HL-60 (cell line): ENCODE measurements at regions not wholly inside any gene's neighbourhood (a gene's known extent, or its start where the extent isn't known, plus 50 kb on each side); places are given as distances from the start of the nearest gene placed in this dataset.

ENCODE experiments used
- CTCF ChIP-seq: IDR thresholded peaks from one replicate; pipeline ENCODE4 v1.5.1; 2011; ENCODE audit warnings: low read length, control low read depth, inconsistent platforms; ENCODE audit not compliant: insufficient read depth
- POLR2AphosphoS5 ChIP-seq: IDR thresholded peaks from 2 replicates; pipeline ENCODE4 v1.6.1; 2012; ENCODE audit warnings: low read depth
- SPI1 ChIP-seq: IDR thresholded peaks from 2 replicates; pipeline ENCODE4 v1.6.1; 2012; ENCODE audit warnings: low read depth, mild to moderate bottlenecking, borderline replicate concordance
- TF ChIP-seq, protein P1 (sequence below): IDR thresholded peaks from 2 replicates; pipeline ENCODE4 v1.6.1; 2012; ENCODE audit warnings: low read depth; ENCODE audit not compliant: insufficient replicate concordance

GRCh38 chr3:188055388-188055787 lies 98.6 kb upstream of the LPP start:
- TF ChIP-seq CTCF (no peak), POLR2AphosphoS5 (no peak), SPI1 (no peak)
- TF ChIP-seq, protein P1, sequence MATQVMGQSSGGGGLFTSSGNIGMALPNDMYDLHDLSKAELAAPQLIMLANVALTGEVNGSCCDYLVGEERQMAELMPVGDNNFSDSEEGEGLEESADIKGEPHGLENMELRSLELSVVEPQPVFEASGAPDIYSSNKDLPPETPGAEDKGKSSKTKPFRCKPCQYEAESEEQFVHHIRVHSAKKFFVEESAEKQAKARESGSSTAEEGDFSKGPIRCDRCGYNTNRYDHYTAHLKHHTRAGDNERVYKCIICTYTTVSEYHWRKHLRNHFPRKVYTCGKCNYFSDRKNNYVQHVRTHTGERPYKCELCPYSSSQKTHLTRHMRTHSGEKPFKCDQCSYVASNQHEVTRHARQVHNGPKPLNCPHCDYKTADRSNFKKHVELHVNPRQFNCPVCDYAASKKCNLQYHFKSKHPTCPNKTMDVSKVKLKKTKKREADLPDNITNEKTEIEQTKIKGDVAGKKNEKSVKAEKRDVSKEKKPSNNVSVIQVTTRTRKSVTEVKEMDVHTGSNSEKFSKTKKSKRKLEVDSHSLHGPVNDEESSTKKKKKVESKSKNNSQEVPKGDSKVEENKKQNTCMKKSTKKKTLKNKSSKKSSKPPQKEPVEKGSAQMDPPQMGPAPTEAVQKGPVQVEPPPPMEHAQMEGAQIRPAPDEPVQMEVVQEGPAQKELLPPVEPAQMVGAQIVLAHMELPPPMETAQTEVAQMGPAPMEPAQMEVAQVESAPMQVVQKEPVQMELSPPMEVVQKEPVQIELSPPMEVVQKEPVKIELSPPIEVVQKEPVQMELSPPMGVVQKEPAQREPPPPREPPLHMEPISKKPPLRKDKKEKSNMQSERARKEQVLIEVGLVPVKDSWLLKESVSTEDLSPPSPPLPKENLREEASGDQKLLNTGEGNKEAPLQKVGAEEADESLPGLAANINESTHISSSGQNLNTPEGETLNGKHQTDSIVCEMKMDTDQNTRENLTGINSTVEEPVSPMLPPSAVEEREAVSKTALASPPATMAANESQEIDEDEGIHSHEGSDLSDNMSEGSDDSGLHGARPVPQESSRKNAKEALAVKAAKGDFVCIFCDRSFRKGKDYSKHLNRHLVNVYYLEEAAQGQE: no peak
